Smooth muscle cell (in vitro differentiated cells): ENCODE measurements at regions not wholly inside any gene's neighbourhood (a gene's known extent, or its start where the extent isn't known, plus 50 kb on each side); places are given as distances from the start of the nearest gene placed in this dataset.
A peak's percentile ranks its signal among the peaks of the same experiment; 100 is the strongest.

Source experiments
- DNase-seq: peaks from one replicate; lab custom pipeline; 2025; ENCODE audit not compliant: unreplicated experiment; lab: John Stamatoyannopoulos, UW
- H2AFZ ChIP-seq: fragments of 200-600 bp; sonication (generic); 2 replicates; pipeline ENCODE4 v1.6.0; 2016; ENCODE audit warnings: antibody characterized with exemption, low read depth, mild to moderate bottlenecking
- H3F3A ChIP-seq: fragments of 200-600 bp; sonication (generic); 2 replicates; pipeline ENCODE4 v1.6.0; 2017; ENCODE audit warnings: antibody characterized with exemption, low read depth
- H3K27ac ChIP-seq: fragments of 200-600 bp; sonication (generic); 2 replicates; pipeline ENCODE4 v1.5.1; 2016; ENCODE audit warnings: low read depth, mild to moderate bottlenecking
- H3K27me3 ChIP-seq: fragments of 200-600 bp; sonication (generic); 2 replicates; pipeline ENCODE4 v1.6.1; 2016; ENCODE audit warnings: low read depth, mild to moderate bottlenecking
- H3K36me3 ChIP-seq: fragments of 200-600 bp; sonication (generic); 2 replicates; pipeline ENCODE4 v1.5.1; 2016; ENCODE audit warnings: low read depth
- H3K4me1 ChIP-seq: fragments of 200-600 bp; sonication (generic); 2 replicates; pipeline ENCODE4 v1.5.1; 2016; ENCODE audit warnings: low read depth
- H3K4me2 ChIP-seq: fragments of 200-600 bp; sonication (generic); 2 replicates; pipeline ENCODE4 v1.6.0; 2016; ENCODE audit warnings: mild to moderate bottlenecking
- H3K4me3 ChIP-seq: fragments of 200-600 bp; sonication (generic); 2 replicates; pipeline ENCODE4 v1.5.1; 2016; ENCODE audit warnings: mild to moderate bottlenecking
- H3K79me2 ChIP-seq: fragments of 200-600 bp; sonication (generic); 2 replicates; pipeline ENCODE4 v1.6.0; 2016; ENCODE audit warnings: low read depth, mild to moderate bottlenecking
- H3K9ac ChIP-seq: fragments of 200-600 bp; sonication (generic); 2 replicates; pipeline ENCODE4 v1.6.0; 2016; ENCODE audit warnings: low read depth
- H3K9me3 ChIP-seq: fragments of 200-600 bp; sonication (generic); replicated peaks from 2 replicates; pipeline ENCODE4 v1.5.1; 2016; ENCODE audit warnings: low read depth
- H4K20me1 ChIP-seq: fragments of 200-600 bp; sonication (generic); 2 replicates; pipeline ENCODE4 v1.6.0; 2016; ENCODE audit warnings: low read depth
- WGBS: methylation state at CpG from one replicate; pipeline ENCODE4 v1.1.7; 2016; ENCODE audit warnings: low lambda C conversion rate; 5-methylcytosine and 5-hydroxymethylcytosine counted together
- TF ChIP-seq, protein P1 (sequence below): fragments of 200-600 bp; sonication (generic); IDR thresholded peaks from 2 replicates; pipeline ENCODE4 v1.5.1; 2017; ENCODE audit warnings: borderline replicate concordance, mild to moderate bottlenecking, antibody characterized with exemption; ENCODE audit not compliant: insufficient read depth, poor library complexity, severe bottlenecking

DNA sequence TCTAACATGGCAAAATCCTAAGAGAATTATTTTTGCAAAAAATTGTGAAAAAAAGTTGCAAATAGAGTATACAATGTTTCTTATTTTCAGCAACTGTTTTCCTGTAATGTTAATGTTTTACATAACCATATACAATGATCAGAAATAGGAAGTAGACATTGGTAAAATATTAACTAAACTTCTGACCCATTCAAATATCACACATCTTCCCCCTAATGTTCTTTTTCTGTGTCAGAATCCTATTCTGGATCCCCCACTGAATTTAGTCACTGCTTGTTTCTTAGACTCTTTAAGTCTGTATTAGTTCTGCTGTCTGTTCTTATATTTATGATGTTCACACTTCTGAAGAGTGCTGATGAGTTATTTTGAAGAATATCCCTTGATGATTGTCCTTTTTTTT is 62.0 kb downstream of the HFE start:
- Histone ChIP-seq H3K4me1 (no peaks in the 10 kb centered on the region), H3K79me2 (no peaks in the 10 kb centered on the region), H2AFZ (no peak overlapping the region), H3K9me3 (no peaks in the 10 kb centered on the region), H3K36me3 (no peaks in the 10 kb centered on the region), H3F3A (no peaks in the 10 kb centered on the region), H4K20me1 (no peaks in the 10 kb centered on the region), H3K4me3 (no peak overlapping the region), H3K27me3 (no peaks in the 10 kb centered on the region), H3K9ac (no peak overlapping the region), H3K4me2 (no peak overlapping the region), H3K27ac (no peak overlapping the region)
- TF ChIP-seq, protein P1, sequence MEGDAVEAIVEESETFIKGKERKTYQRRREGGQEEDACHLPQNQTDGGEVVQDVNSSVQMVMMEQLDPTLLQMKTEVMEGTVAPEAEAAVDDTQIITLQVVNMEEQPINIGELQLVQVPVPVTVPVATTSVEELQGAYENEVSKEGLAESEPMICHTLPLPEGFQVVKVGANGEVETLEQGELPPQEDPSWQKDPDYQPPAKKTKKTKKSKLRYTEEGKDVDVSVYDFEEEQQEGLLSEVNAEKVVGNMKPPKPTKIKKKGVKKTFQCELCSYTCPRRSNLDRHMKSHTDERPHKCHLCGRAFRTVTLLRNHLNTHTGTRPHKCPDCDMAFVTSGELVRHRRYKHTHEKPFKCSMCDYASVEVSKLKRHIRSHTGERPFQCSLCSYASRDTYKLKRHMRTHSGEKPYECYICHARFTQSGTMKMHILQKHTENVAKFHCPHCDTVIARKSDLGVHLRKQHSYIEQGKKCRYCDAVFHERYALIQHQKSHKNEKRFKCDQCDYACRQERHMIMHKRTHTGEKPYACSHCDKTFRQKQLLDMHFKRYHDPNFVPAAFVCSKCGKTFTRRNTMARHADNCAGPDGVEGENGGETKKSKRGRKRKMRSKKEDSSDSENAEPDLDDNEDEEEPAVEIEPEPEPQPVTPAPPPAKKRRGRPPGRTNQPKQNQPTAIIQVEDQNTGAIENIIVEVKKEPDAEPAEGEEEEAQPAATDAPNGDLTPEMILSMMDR = no peak
- no peak for DNase-seq

DNA sequence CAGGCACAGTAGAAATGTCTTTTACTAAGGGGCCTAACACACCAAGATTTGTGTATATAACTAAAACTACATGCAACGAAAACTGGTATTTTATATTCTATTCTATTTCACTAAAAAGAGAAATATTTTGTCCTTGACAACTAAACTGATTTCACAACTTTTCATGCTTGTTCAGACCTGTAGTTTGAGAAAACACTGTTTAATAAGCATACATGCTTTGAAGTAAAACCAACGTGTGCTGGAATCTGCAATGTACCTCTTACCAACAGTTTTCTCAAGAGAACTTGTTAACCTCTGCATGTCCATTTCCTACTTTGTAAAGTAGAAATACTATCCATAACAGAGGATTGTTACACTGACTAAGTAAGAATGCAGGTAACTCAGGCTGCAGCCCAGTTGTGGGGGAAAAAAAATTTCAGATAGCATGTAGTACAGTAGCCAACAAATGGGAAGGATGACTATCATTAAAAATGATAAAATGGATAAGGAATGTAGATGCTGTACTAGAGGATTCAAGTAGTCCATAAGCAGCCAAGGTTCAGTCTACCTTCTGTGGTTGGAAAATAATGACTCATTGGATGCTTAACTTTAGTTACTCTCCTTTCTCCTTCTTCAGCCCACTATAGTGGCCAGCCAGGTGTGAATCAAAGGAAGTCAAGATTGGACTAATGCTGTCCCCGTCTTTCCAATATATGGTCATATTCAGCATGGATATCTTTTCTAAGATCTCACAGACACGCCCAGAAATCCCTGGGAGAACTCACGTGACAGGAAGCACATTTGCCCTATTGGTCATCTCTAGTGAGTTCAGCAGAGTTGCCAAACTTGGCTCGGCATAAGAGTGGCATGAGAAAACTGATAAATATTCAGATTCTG is 65.2 kb downstream of the HFE start:
- no peaks in the 10 kb centered on the region for H3K36me3 ChIP-seq
- H3F3A ChIP-seq = peaks cover 3% of the 10 kb centered on the region
- H3K4me2 ChIP-seq = no peak overlapping the region
- WGBS = 76% methylated on average over 6 of the region's 6 CpGs
- H2AFZ ChIP-seq = no peak overlapping the region
- no peak overlapping the region for H3K4me3 ChIP-seq
- H3K79me2 ChIP-seq = no peaks in the 10 kb centered on the region
- H4K20me1 ChIP-seq = peaks cover 13% of the 10 kb centered on the region
- no peaks in the 10 kb centered on the region for H3K27me3 ChIP-seq
- DNase-seq = no peak
- no peak overlapping the region for H3K9ac ChIP-seq
- TF ChIP-seq, protein P1 = no peak
- H3K4me1 ChIP-seq = peaks cover 4% of the 10 kb centered on the region
- peak overlapping the region; percentile 47 for H3K27ac ChIP-seq
- no peaks in the 10 kb centered on the region for H3K9me3 ChIP-seq

DNA sequence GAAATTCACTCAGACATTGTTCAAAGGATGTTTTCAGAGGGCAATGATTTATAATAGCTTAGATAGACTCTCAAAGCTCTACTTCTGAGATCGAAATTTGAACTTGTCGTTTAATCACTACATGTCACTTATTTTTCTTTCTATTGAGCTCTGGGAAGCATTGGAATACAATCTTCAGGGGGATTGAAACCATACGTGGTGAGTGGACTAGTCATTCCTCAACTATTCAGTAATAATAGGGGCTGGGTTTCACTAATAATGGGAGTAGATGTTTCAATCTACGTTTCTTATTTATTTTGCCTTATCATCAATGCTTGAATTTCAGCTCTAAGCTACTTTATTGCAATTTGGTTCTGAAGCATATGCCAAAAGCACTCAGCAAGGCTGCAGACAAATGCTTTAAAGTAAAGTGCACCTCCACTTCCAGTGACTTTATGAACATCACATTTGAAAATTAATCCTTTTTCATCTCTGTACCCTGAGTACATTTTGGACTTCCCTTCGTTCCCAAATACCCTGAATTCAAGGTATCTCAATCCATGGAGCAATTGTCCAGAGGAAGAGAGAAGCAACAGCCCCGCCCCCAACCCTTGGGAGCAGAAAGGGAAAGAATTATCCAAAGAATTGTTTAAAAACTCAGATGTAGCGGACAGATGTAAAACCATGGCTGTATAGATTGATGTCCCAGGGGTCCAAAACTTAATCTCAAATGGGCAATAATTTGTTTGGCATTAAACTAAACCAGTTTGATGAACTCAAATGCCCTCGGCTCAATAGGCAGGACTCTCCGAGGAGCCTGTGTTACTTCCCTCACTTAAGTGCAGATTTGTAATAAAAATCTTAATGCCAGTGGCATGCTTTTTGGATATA is 68.1 kb downstream of the HFE start:
- TF ChIP-seq, protein P1 = no peak
- H3K4me3 ChIP-seq = peak overlapping the region; percentile 78
- peaks cover 4% of the 10 kb centered on the region for H3F3A ChIP-seq
- peaks cover 4% of the 10 kb centered on the region for H3K4me1 ChIP-seq
- 25% methylated on average over 9 of the region's 9 CpGs for WGBS
- no peaks in the 10 kb centered on the region for H3K9me3 ChIP-seq
- H3K9ac ChIP-seq = peak overlapping the region; percentile 61
- no peaks in the 10 kb centered on the region for H3K36me3 ChIP-seq
- DNase-seq = no peak
- peak overlapping the region; percentile 75 for H3K27ac ChIP-seq
- H3K4me2 ChIP-seq = peak overlapping the region; percentile 85
- H3K27me3 ChIP-seq = no peaks in the 10 kb centered on the region
- peaks cover 17% of the 10 kb centered on the region for H4K20me1 ChIP-seq
- H3K79me2 ChIP-seq = peaks cover 15% of the 10 kb centered on the region
- H2AFZ ChIP-seq = peak overlapping the region; percentile 82
